ENCODE measurements at regions not wholly inside any gene's neighbourhood (a gene's known extent, or its start where the extent isn't known, plus 50 kb on each side); places are given as distances from the start of the nearest gene placed in this dataset.

DNA sequence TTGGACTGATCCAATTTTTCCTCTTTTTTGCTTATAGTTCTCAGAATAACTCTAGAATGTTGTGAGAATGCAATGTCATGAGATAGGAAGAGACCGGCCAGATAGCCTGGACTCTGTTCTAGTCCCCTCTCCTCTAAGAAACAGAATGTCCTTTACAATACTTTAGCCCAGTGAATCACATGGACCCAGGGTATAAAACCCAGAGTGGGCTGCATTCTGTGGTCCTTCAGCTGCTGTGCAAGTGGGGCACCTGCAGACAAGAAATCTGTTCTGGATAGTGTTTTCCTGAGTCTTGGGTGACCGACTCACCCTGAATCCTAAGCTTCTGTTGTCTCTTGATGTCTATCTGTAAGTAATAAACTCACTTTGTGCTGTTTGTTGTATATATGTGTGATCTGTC, 368.6 kb upstream of the DPH6 start:
- TF ChIP-seq ZNF224 (CRISPR knock-in tag; IDR thresholded peaks at IDR 0.05): peak; percentile 91; the same call in 1 of the 2 replicates
- TF ChIP-seq TAF1 (IDR thresholded peaks at IDR 0.05; ENCODE audit: control insufficient read depth, extremely low read depth, insufficient read depth, low read length, severe bottlenecking): no peak
- no peak overlapping the region for H3K27ac ChIP-seq (ENCODE audit: extremely low read depth, low read depth, low read length)
- H3K9me3 ChIP-seq (replicated peaks; ENCODE audit: control insufficient read depth, insufficient read depth, low read depth, low read length): no peaks in the 10 kb centered on the region
- DNase-seq (ENCODE audit: extremely low read depth in 1 of 4, low spot score in 3 of 4) (no peak), FAIRE-seq (no peak), ATAC-seq (no peak)
- no peaks in the 10 kb centered on the region for H4K20me1 ChIP-seq (replicated peaks; ENCODE audit: control insufficient read depth, insufficient read depth, low read length)
- no TSS peak for BruUV-seq (replicated peaks)
- intact Hi-C loops (cut with micrococcal nuclease) (no loop called here), in situ Hi-C loops (cut with MboI) (no loop called here)
- no peak overlapping the region for H2AFZ ChIP-seq (ENCODE audit: low read depth, low read length)
- H3K9ac ChIP-seq (ENCODE audit: insufficient read depth in 1 of 2, low read depth in 2 of 2, low read length in 2 of 2): no peak overlapping the region
- H3K9me1 ChIP-seq (ENCODE audit: control insufficient read depth, insufficient read depth, low read length): no peaks in the 10 kb centered on the region
- H3K4me1 ChIP-seq (replicated peaks in 1 of 2; ENCODE audit: control insufficient read depth in 2 of 2, insufficient read depth in 2 of 2, low read length in 2 of 2): no peaks in the 10 kb centered on the region
- ChIA-PET POLR2A (no interaction called here), CTCF (ENCODE audit: low intra/inter-chr PET ratio) (no interaction called here)
- 0% methylated on average over 2 of the region's 2 CpGs for WGBS (ENCODE audit: insufficient coverage, low coverage, missing lambda C conversion rate)
- H3K27me3 ChIP-seq (ENCODE audit: control insufficient read depth in 2 of 2, insufficient read depth in 2 of 2, low read length in 2 of 2): no peaks in the 10 kb centered on the region
- no peaks in the 10 kb centered on the region for H3K36me3 ChIP-seq (ENCODE audit: control insufficient read depth, insufficient read depth, low read length)
- no peaks in the 10 kb centered on the region for H3K79me2 ChIP-seq (ENCODE audit: control insufficient read depth, insufficient read depth, low read length)
- H3K4me3 ChIP-seq: no peak overlapping the region
- H3K4me2 ChIP-seq (ENCODE audit: insufficient read depth, low read length): no peak overlapping the region

DNA sequence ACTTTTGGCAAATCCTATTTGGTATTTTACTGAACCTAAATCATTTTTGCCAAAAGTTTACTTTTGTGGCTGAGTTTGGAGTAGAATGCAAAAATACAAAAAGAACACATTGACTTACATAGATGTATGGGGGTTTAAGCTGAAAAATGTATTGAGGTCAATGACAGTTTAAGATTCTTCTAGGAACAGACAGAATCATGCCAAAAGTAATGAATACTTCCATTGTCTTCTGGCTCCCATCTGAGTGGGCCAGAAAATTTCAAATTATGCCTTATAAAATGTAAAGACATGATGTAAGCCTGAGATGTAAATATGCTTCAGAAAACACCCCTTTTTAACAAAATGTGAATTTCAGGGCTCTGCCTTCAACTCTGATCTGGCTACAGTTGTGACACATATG, 375.1 kb upstream of the DPH6 start:
- Histone ChIP-seq H3K9ac (ENCODE audit: insufficient read depth in 1 of 2, low read depth in 2 of 2, low read length in 2 of 2) (no peak overlapping the region), H3K4me3 (no peak overlapping the region), H3K36me3 (ENCODE audit: control insufficient read depth, insufficient read depth, low read length) (no peaks in the 10 kb centered on the region), H3K9me3 (replicated peaks; ENCODE audit: control insufficient read depth, insufficient read depth, low read depth, low read length) (no peaks in the 10 kb centered on the region), H3K4me2 (ENCODE audit: insufficient read depth, low read length) (no peak overlapping the region), H2AFZ (ENCODE audit: low read depth, low read length) (no peak overlapping the region), H3K27ac (ENCODE audit: extremely low read depth, low read depth, low read length) (no peak overlapping the region), H3K27me3 (ENCODE audit: control insufficient read depth in 2 of 2, insufficient read depth in 2 of 2, low read length in 2 of 2) (no peaks in the 10 kb centered on the region), H3K79me2 (ENCODE audit: control insufficient read depth, insufficient read depth, low read length) (no peaks in the 10 kb centered on the region), H3K9me1 (ENCODE audit: control insufficient read depth, insufficient read depth, low read length) (no peaks in the 10 kb centered on the region), H3K4me1 (replicated peaks in 1 of 2; ENCODE audit: control insufficient read depth in 2 of 2, insufficient read depth in 2 of 2, low read length in 2 of 2) (no peaks in the 10 kb centered on the region), H4K20me1 (replicated peaks; ENCODE audit: control insufficient read depth, insufficient read depth, low read length) (no peaks in the 10 kb centered on the region)
- no peak for FAIRE-seq
- no peak for DNase-seq (ENCODE audit: extremely low read depth in 1 of 4, low spot score in 3 of 4)
- intact Hi-C loops (cut with micrococcal nuclease) (no loop called here), in situ Hi-C loops (cut with MboI) (no loop called here)
- ATAC-seq: no peak
- BruUV-seq (replicated peaks): no TSS peak
- POLR2A ChIA-PET: no interaction called here
- TF ChIP-seq, protein P1, sequence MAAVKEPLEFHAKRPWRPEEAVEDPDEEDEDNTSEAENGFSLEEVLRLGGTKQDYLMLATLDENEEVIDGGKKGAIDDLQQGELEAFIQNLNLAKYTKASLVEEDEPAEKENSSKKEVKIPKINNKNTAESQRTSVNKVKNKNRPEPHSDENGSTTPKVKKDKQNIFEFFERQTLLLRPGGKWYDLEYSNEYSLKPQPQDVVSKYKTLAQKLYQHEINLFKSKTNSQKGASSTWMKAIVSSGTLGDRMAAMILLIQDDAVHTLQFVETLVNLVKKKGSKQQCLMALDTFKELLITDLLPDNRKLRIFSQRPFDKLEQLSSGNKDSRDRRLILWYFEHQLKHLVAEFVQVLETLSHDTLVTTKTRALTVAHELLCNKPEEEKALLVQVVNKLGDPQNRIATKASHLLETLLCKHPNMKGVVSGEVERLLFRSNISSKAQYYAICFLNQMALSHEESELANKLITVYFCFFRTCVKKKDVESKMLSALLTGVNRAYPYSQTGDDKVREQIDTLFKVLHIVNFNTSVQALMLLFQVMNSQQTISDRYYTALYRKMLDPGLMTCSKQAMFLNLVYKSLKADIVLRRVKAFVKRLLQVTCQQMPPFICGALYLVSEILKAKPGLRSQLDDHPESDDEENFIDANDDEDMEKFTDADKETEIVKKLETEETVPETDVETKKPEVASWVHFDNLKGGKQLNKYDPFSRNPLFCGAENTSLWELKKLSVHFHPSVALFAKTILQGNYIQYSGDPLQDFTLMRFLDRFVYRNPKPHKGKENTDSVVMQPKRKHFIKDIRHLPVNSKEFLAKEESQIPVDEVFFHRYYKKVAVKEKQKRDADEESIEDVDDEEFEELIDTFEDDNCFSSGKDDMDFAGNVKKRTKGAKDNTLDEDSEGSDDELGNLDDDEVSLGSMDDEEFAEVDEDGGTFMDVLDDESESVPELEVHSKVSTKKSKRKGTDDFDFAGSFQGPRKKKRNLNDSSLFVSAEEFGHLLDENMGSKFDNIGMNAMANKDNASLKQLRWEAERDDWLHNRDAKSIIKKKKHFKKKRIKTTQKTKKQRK (IDR thresholded peaks at IDR 0.05; ENCODE audit: borderline replicate concordance, low read depth, low read length): no peak
- TF ChIP-seq CREB1 (IDR thresholded peaks at IDR 0.05) (no peak), CREB1 (CRISPR knock-in tag; IDR thresholded peaks at IDR 0.05) (no peak), ZNF232 (CRISPR knock-in tag; IDR thresholded peaks at IDR 0.05) (no peak), GABPA (tag; conservative IDR thresholded peaks at IDR 0.05; ENCODE audit: low read depth) (no peak), NCOA6 (IDR thresholded peaks at IDR 0.05) (no peak), MCM7 (IDR thresholded peaks at IDR 0.05) (no peak), ZNF766 (CRISPR knock-in tag; conservative IDR thresholded peaks at IDR 0.05) (no peak)
- TF ChIP-seq, protein P2, sequence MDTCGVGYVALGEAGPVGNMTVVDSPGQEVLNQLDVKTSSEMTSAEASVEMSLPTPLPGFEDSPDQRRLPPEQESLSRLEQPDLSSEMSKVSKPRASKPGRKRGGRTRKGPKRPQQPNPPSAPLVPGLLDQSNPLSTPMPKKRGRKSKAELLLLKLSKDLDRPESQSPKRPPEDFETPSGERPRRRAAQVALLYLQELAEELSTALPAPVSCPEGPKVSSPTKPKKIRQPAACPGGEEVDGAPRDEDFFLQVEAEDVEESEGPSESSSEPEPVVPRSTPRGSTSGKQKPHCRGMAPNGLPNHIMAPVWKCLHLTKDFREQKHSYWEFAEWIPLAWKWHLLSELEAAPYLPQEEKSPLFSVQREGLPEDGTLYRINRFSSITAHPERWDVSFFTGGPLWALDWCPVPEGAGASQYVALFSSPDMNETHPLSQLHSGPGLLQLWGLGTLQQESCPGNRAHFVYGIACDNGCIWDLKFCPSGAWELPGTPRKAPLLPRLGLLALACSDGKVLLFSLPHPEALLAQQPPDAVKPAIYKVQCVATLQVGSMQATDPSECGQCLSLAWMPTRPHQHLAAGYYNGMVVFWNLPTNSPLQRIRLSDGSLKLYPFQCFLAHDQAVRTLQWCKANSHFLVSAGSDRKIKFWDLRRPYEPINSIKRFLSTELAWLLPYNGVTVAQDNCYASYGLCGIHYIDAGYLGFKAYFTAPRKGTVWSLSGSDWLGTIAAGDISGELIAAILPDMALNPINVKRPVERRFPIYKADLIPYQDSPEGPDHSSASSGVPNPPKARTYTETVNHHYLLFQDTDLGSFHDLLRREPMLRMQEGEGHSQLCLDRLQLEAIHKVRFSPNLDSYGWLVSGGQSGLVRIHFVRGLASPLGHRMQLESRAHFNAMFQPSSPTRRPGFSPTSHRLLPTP (IDR thresholded peaks at IDR 0.05; ENCODE audit: borderline replicate concordance, extremely low read depth, insufficient read length): no peak
- CTCF ChIA-PET (ENCODE audit: low intra/inter-chr PET ratio): no interaction called here
